GM21825 (cell line): ENCODE measurements at regions not wholly inside any gene's neighbourhood (a gene's known extent, or its start where the extent isn't known, plus 50 kb on each side); places are given as distances from the start of the nearest gene placed in this dataset.
A peak's percentile ranks its signal among the peaks of the same experiment; 100 is the strongest.

Source experiments
- ATAC-seq: cut with Tn5 transposase; IDR thresholded peaks from one replicate; pipeline ENCODE4 v1.9.1; 2021; ENCODE audit warnings: mild to moderate bottlenecking, moderate library complexity; ENCODE audit not compliant: unreplicated experiment

GRCh38 chrX:78213331-78213730 is 73.9 kb upstream of the TAF9B start:
- no peak for ATAC-seq

GRCh38 chrX:78199851-78200250 is 60.4 kb upstream of the TAF9B start:
- ATAC-seq, result peak; percentile 63
